Amygdala (tissue), 56 donors: ENCODE measurements at regions not wholly inside any gene's neighbourhood (a gene's known extent, or its start where the extent isn't known, plus 50 kb on each side); places are given as distances from the start of the nearest gene placed in this dataset.
A peak's percentile ranks its signal among the peaks of the same experiment; 100 is the strongest.
"Not testable (repeated sequence)": the region's sequence is repeated elsewhere in the genome, so short reads cannot be mapped to it uniquely, and the experiment has no call there.

Experiments
- DNase-seq, 56 donors: peaks; one replicate each; lab custom pipeline; 2025; lab: John Stamatoyannopoulos, UW

GRCh38 chr11:96447208-96448110 is 57.6 kb downstream of the JRKL start:
- no peak for DNase-seq

GRCh38 chr11:96448225-96448624 is 58.4 kb downstream of the JRKL start:
- no peak for DNase-seq

GRCh38 chr11:96456111-96456510 is 66.3 kb downstream of the JRKL start:
- no peak for DNase-seq

- no peak for DNase-seq
These were observed 69.9 kb downstream of the JRKL start for GRCh38 chr11:96459751-96460150.

- no peak for DNase-seq
These were observed 72.1 kb downstream of the JRKL start for GRCh38 chr11:96461871-96462270.

GRCh38 chr11:96464700-96465307 is 75.0 kb downstream of the JRKL start:
- DNase-seq = peak in 7 of 56 donors; percentile 5 to 53 (median 17)

GRCh38 chr11:96465512-96465911 is 75.7 kb downstream of the JRKL start:
- peak in 2 of 56 donors; percentile 2 to 20 for DNase-seq

- DNase-seq = no peak
These were observed 76.8 kb downstream of the JRKL start for GRCh38 chr11:96466607-96467006.

GRCh38 chr11:96469776-96470175 is 80.0 kb downstream of the JRKL start:
- DNase-seq = no peak

GRCh38 chr11:96470521-96470920 is 80.7 kb downstream of the JRKL start:
- DNase-seq = no peak

- no peak for DNase-seq
These were observed 82.3 kb downstream of the JRKL start for GRCh38 chr11:96472085-96472484.

- no peak for DNase-seq
These were observed 84.5 kb downstream of the JRKL start for GRCh38 chr11:96474263-96474662.

- DNase-seq = no peak
These were observed 91.4 kb downstream of the JRKL start for GRCh38 chr11:96481204-96481603.

- no peak for DNase-seq
These were observed 92.0 kb downstream of the JRKL start for GRCh38 chr11:96481771-96482170.

GRCh38 chr11:96482193-96482592 is 92.4 kb downstream of the JRKL start:
- no peak for DNase-seq

GRCh38 chr11:96483374-96483955 is 93.7 kb downstream of the JRKL start:
- DNase-seq = no peak

GRCh38 chr11:96484361-96484760 is 94.5 kb downstream of the JRKL start:
- no peak for DNase-seq

- no peak for DNase-seq
These were observed 97.2 kb downstream of the JRKL start for GRCh38 chr11:96486890-96487611.

- DNase-seq = not testable (repeated sequence)
These were observed 99.1 kb downstream of the JRKL start for GRCh38 chr11:96488911-96489310.

GRCh38 chr11:96500440-96500839 is 110.6 kb downstream of the JRKL start:
- DNase-seq = no peak

- no peak for DNase-seq
These were observed 116.2 kb downstream of the JRKL start for GRCh38 chr11:96506041-96506440.
